ENCODE measurements at regions not wholly inside any gene's neighbourhood (a gene's known extent, or its start where the extent isn't known, plus 50 kb on each side); places are given as distances from the start of the nearest gene placed in this dataset.
A peak's percentile ranks its signal among the peaks of the same experiment; 100 is the strongest.

- Histone ChIP-seq H2BK15ac (ENCODE audit: low read length) (no peak overlapping the region), H3K36me3 (replicated peaks in 1 of 2; ENCODE audit: control insufficient read depth in 2 of 2, insufficient read depth in 2 of 2, low read length in 2 of 2) (no peaks in the 10 kb centered on the region), H3K9me3 (replicated peaks in 1 of 2; ENCODE audit: control insufficient read depth in 2 of 2, insufficient read depth in 1 of 2, low read depth in 1 of 2, low read length in 2 of 2) (no peaks in the 10 kb centered on the region), H3K9ac (ENCODE audit: low read depth, low read length, poor library complexity) (no peak overlapping the region), H3K18ac (ENCODE audit: low read length) (no peak overlapping the region), H3K4ac (ENCODE audit: low read length) (no peak overlapping the region), H2AFZ (ENCODE audit: low read length) (no peak overlapping the region), H4K8ac (ENCODE audit: low read depth, low read length) (no peak overlapping the region), H3K27ac (replicated peaks; ENCODE audit: low read length) (no peak overlapping the region), H3K4me1 (ENCODE audit: control insufficient read depth in 2 of 2, insufficient read depth in 1 of 2, low read depth in 1 of 2, low read length in 2 of 2) (no peaks in the 10 kb centered on the region), H3K23ac (ENCODE audit: low read depth, low read length, poor library complexity) (no peak overlapping the region), H3K4me2 (ENCODE audit: insufficient read depth, low read length, poor library complexity, severe bottlenecking) (no peak overlapping the region), H2AK5ac (ENCODE audit: low read depth, low read length) (no peak overlapping the region), H2BK120ac (ENCODE audit: low read depth, low read length) (no peak overlapping the region), H3K27me3 (ENCODE audit: control insufficient read depth in 3 of 3, insufficient read depth in 3 of 3, low read depth in 1 of 3, low read length in 3 of 3) (no peaks in the 10 kb centered on the region), H3K79me1 (ENCODE audit: low read depth, low read length) (no peaks in the 10 kb centered on the region), H4K91ac (ENCODE audit: low read depth, low read length, poor library complexity) (no peak overlapping the region), H2BK12ac (ENCODE audit: low read length) (no peak overlapping the region), H3K14ac (ENCODE audit: low read length) (no peak overlapping the region), H3K4me3 (ENCODE audit: low read length in 2 of 2) (no peak overlapping the region), H2BK5ac (ENCODE audit: low read length) (no peak overlapping the region)
- no CpG with 5 or more reads among the region's 7 CpGs for WGBS, 2 donors (ENCODE audit: extremely low coverage in 2 of 2, insufficient read length in 2 of 2, insufficient replicate concordance in 1 of 2)
- no peak for DNase-seq (ENCODE audit: low spot score)
Observed at GRCh38 chr13:80250213-80250810, 90.6 kb downstream of the SPRY2 start.

DNA sequence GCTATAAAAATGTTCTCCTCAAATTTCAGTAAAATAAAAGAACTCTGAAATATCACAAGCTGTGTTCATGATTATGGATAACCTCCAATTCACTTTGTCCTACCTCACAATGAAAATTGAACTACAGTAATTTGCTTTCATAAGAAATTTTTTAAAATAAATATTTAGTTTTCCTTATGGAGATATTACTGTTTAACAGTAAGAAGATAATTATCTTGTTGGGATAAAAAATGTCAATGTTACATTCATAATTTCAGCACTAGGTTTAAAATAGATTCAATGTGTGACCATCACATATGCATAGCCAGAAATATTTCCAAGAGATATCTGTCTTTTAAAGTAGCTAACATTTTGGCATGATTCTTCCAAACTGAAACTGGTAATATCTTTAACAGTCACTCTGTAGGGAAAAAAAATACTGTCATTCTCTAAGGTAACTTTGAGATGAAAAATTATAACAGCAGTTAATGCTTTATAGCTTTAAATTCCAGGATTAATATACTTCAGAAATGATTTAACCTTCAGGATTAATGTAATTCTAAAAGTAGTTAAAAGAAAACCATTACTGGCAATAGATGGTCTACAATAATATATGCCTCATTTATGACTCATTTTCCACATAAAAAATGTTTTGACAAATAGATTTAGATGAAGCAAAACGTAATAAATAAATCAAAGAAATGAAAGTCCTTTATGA is 91.3 kb downstream of the SPRY2 start:
- no peaks in the 10 kb centered on the region for H3K79me1 ChIP-seq (ENCODE audit: low read depth, low read length)
- H3K27me3 ChIP-seq (ENCODE audit: control insufficient read depth in 3 of 3, insufficient read depth in 3 of 3, low read depth in 1 of 3, low read length in 3 of 3): no peaks in the 10 kb centered on the region
- no peak overlapping the region for H4K91ac ChIP-seq (ENCODE audit: low read depth, low read length, poor library complexity)
- no CpG with 5 or more reads among the region's 1 CpG for WGBS, 2 donors (ENCODE audit: extremely low coverage in 2 of 2, insufficient read length in 2 of 2, insufficient replicate concordance in 1 of 2)
- no peak overlapping the region for H2BK120ac ChIP-seq (ENCODE audit: low read depth, low read length)
- no peak overlapping the region for H3K9ac ChIP-seq (ENCODE audit: low read depth, low read length, poor library complexity)
- H3K4me1 ChIP-seq (ENCODE audit: control insufficient read depth in 2 of 2, insufficient read depth in 1 of 2, low read depth in 1 of 2, low read length in 2 of 2): no peaks in the 10 kb centered on the region
- no peak overlapping the region for H3K18ac ChIP-seq (ENCODE audit: low read length)
- H3K9me3 ChIP-seq (replicated peaks in 1 of 2; ENCODE audit: control insufficient read depth in 2 of 2, insufficient read depth in 1 of 2, low read depth in 1 of 2, low read length in 2 of 2): no peaks in the 10 kb centered on the region
- no peak overlapping the region for H2BK15ac ChIP-seq (ENCODE audit: low read length)
- no peak overlapping the region for H3K14ac ChIP-seq (ENCODE audit: low read length)
- no peaks in the 10 kb centered on the region for H3K36me3 ChIP-seq (replicated peaks in 1 of 2; ENCODE audit: control insufficient read depth in 2 of 2, insufficient read depth in 2 of 2, low read length in 2 of 2)
- no peak overlapping the region for H3K4ac ChIP-seq (ENCODE audit: low read length)
- no peak overlapping the region for H2BK12ac ChIP-seq (ENCODE audit: low read length)
- no peak overlapping the region for H3K23ac ChIP-seq (ENCODE audit: low read depth, low read length, poor library complexity)
- H2BK5ac ChIP-seq (ENCODE audit: low read length): no peak overlapping the region
- no peak overlapping the region for H3K27ac ChIP-seq (replicated peaks; ENCODE audit: low read length)
- H2AFZ ChIP-seq (ENCODE audit: low read length): no peak overlapping the region
- no peak overlapping the region for H4K8ac ChIP-seq (ENCODE audit: low read depth, low read length)
- no peak overlapping the region for H3K4me2 ChIP-seq (ENCODE audit: insufficient read depth, low read length, poor library complexity, severe bottlenecking)
- no peak for DNase-seq (ENCODE audit: low spot score)
- no peak overlapping the region for H2AK5ac ChIP-seq (ENCODE audit: low read depth, low read length)
- no peak overlapping the region for H3K4me3 ChIP-seq (ENCODE audit: low read length in 2 of 2)

DNA sequence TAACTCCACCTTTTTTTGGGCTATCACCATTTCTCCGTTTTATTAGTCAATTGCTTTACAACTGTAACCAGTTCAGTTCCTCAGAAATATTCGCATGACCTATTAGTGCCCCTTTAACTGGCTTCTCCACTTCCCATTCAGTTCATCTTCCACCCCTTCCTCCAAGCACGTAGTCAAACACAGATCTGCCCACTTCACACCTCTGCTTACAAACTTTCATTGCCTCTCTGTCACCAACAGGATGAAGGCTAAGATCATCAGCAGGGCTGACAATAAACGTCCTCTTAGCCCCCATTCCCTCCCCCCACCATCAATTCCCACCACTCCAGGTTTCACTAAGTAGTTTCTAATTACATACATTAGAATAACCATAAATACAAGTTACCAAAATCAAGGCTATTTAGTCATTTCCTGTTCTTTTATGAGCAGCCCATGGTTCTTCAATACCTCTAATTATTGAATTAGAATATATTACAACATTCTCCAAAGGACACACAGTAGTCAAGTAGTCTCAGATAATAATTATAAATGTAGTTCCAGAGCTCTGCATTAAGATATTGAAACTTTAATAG is 95.7 kb downstream of the SPRY2 start:
- Histone ChIP-seq H3K4ac (ENCODE audit: low read length) (no peak overlapping the region), H3K4me2 (ENCODE audit: insufficient read depth, low read length, poor library complexity, severe bottlenecking) (no peak overlapping the region), H3K18ac (ENCODE audit: low read length) (no peak overlapping the region), H3K23ac (ENCODE audit: low read depth, low read length, poor library complexity) (no peak overlapping the region), H3K27ac (replicated peaks; ENCODE audit: low read length) (no peak overlapping the region), H3K4me3 (ENCODE audit: low read length in 2 of 2) (no peak overlapping the region), H2AK5ac (ENCODE audit: low read depth, low read length) (no peak overlapping the region), H4K8ac (ENCODE audit: low read depth, low read length) (peak overlapping the region; percentile 93), H3K27me3 (ENCODE audit: control insufficient read depth in 3 of 3, insufficient read depth in 3 of 3, low read depth in 1 of 3, low read length in 3 of 3) (no peaks in the 10 kb centered on the region), H3K79me1 (ENCODE audit: low read depth, low read length) (no peaks in the 10 kb centered on the region), H3K9me3 (replicated peaks in 1 of 2; ENCODE audit: control insufficient read depth in 2 of 2, insufficient read depth in 1 of 2, low read depth in 1 of 2, low read length in 2 of 2) (no peaks in the 10 kb centered on the region), H2BK15ac (ENCODE audit: low read length) (no peak overlapping the region), H3K36me3 (replicated peaks in 1 of 2; ENCODE audit: control insufficient read depth in 2 of 2, insufficient read depth in 2 of 2, low read length in 2 of 2) (peaks cover 0 to 1% of the 10 kb centered on the region in 2 donors), H3K9ac (ENCODE audit: low read depth, low read length, poor library complexity) (no peak overlapping the region), H4K91ac (ENCODE audit: low read depth, low read length, poor library complexity) (no peak overlapping the region), H2BK120ac (ENCODE audit: low read depth, low read length) (no peak overlapping the region), H2BK5ac (ENCODE audit: low read length) (no peak overlapping the region), H3K14ac (ENCODE audit: low read length) (no peak overlapping the region), H2BK12ac (ENCODE audit: low read length) (no peak overlapping the region), H3K4me1 (ENCODE audit: control insufficient read depth in 2 of 2, insufficient read depth in 1 of 2, low read depth in 1 of 2, low read length in 2 of 2) (no peaks in the 10 kb centered on the region), H2AFZ (ENCODE audit: low read length) (no peak overlapping the region)
- WGBS, 2 donors (ENCODE audit: extremely low coverage in 2 of 2, insufficient read length in 2 of 2, insufficient replicate concordance in 1 of 2): no CpG with 5 or more reads among the region's 4 CpGs
- no peak for DNase-seq (ENCODE audit: low spot score)

- H4K8ac ChIP-seq (ENCODE audit: low read depth, low read length): no peak overlapping the region
- H3K14ac ChIP-seq (ENCODE audit: low read length): no peak overlapping the region
- H3K9ac ChIP-seq (ENCODE audit: low read depth, low read length, poor library complexity): no peak overlapping the region
- no peak overlapping the region for H2BK5ac ChIP-seq (ENCODE audit: low read length)
- H3K9me3 ChIP-seq (replicated peaks in 1 of 2; ENCODE audit: control insufficient read depth in 2 of 2, insufficient read depth in 1 of 2, low read depth in 1 of 2, low read length in 2 of 2): no peaks in the 10 kb centered on the region
- H2BK15ac ChIP-seq (ENCODE audit: low read length): no peak overlapping the region
- H3K79me1 ChIP-seq (ENCODE audit: low read depth, low read length): no peaks in the 10 kb centered on the region
- H2BK120ac ChIP-seq (ENCODE audit: low read depth, low read length): no peak overlapping the region
- no peak overlapping the region for H2AFZ ChIP-seq (ENCODE audit: low read length)
- H3K27me3 ChIP-seq (ENCODE audit: control insufficient read depth in 3 of 3, insufficient read depth in 3 of 3, low read depth in 1 of 3, low read length in 3 of 3): no peaks in the 10 kb centered on the region
- no peak for DNase-seq (ENCODE audit: low spot score)
- H3K4me1 ChIP-seq (ENCODE audit: control insufficient read depth in 2 of 2, insufficient read depth in 1 of 2, low read depth in 1 of 2, low read length in 2 of 2): no peaks in the 10 kb centered on the region
- H3K36me3 ChIP-seq (replicated peaks in 1 of 2; ENCODE audit: control insufficient read depth in 2 of 2, insufficient read depth in 2 of 2, low read length in 2 of 2): peaks cover 0 to 1% of the 10 kb centered on the region in 2 donors
- no CpG with 5 or more reads among the region's 3 CpGs for WGBS, 2 donors (ENCODE audit: extremely low coverage in 2 of 2, insufficient read length in 2 of 2, insufficient replicate concordance in 1 of 2)
- H3K4ac ChIP-seq (ENCODE audit: low read length): no peak overlapping the region
- H3K4me2 ChIP-seq (ENCODE audit: insufficient read depth, low read length, poor library complexity, severe bottlenecking): no peak overlapping the region
- no peak overlapping the region for H3K27ac ChIP-seq (replicated peaks; ENCODE audit: low read length)
- no peak overlapping the region for H3K23ac ChIP-seq (ENCODE audit: low read depth, low read length, poor library complexity)
- H3K4me3 ChIP-seq (ENCODE audit: low read length in 2 of 2): no peak overlapping the region
- H2BK12ac ChIP-seq (ENCODE audit: low read length): no peak overlapping the region
- H2AK5ac ChIP-seq (ENCODE audit: low read depth, low read length): no peak overlapping the region
- H3K18ac ChIP-seq (ENCODE audit: low read length): no peak overlapping the region
- H4K91ac ChIP-seq (ENCODE audit: low read depth, low read length, poor library complexity): no peak overlapping the region
Observed at GRCh38 chr13:80244574-80244973, 96.4 kb downstream of the SPRY2 start.

All from neuronal stem cell (in vitro differentiated cells).